ENCODE measurements at regions not wholly inside any gene's neighbourhood (a gene's known extent, or its start where the extent isn't known, plus 50 kb on each side); places are given as distances from the start of the nearest gene placed in this dataset.

GRCh38 chr3:25226747-25227146 lies 201.3 kb upstream of the RARB start:
- H3K36me3 Mint-ChIP-seq (ENCODE audit: low read depth): no peaks in the 10 kb centered on the region
- H3K9me3 Mint-ChIP-seq: no peaks in the 10 kb centered on the region
- no peak overlapping the region for H3K27ac Mint-ChIP-seq
- H3K36me3 ChIP-seq (ENCODE audit: control insufficient read depth, insufficient read depth, low read length): no peaks in the 10 kb centered on the region
- WGBS, 2 experiments (ENCODE audit: insufficient coverage in 1 of 2, insufficient read length in 1 of 2): 90% methylated on average over 1 of the region's 1 CpG; no CpG with 5 or more reads in 1 of the 2 experiments
- no peak for DNase-seq
- H3K4me3 Mint-ChIP-seq: no peak overlapping the region
- H3K27me3 Mint-ChIP-seq (ENCODE audit: insufficient read depth): no peaks in the 10 kb centered on the region
- no peaks in the 10 kb centered on the region for H3K9me3 ChIP-seq (ENCODE audit: control insufficient read depth, low read length)
- H3K4me3 ChIP-seq (ENCODE audit: low read length): no peak overlapping the region
- H3K27me3 ChIP-seq (ENCODE audit: control insufficient read depth, insufficient read depth, low read length, poor library complexity, severe bottlenecking): no peaks in the 10 kb centered on the region
- TF ChIP-seq CTCF (conservative IDR thresholded peaks at IDR 0.05): no peak
- no peak overlapping the region for H3K27ac ChIP-seq (ENCODE audit: low read depth, low read length)
- H3K4me1 Mint-ChIP-seq: peaks cover 39% of the 10 kb centered on the region
- peaks cover 12% of the 10 kb centered on the region for H3K4me1 ChIP-seq (ENCODE audit: control insufficient read depth, insufficient read depth, low read length)
- no peak overlapping the region for H3K9ac ChIP-seq (ENCODE audit: extremely low read depth, low read length, poor library complexity, severe bottlenecking)

- H3K9me3 ChIP-seq (ENCODE audit: control insufficient read depth, low read length): no peaks in the 10 kb centered on the region
- Mint-ChIP-seq H3K27ac (no peak overlapping the region), H3K9me3 (no peaks in the 10 kb centered on the region), H3K4me1 (peaks cover 42% of the 10 kb centered on the region), H3K27me3 (ENCODE audit: insufficient read depth) (no peaks in the 10 kb centered on the region), H3K4me3 (no peak overlapping the region), H3K36me3 (ENCODE audit: low read depth) (no peaks in the 10 kb centered on the region)
- no peaks in the 10 kb centered on the region for H3K36me3 ChIP-seq (ENCODE audit: control insufficient read depth, insufficient read depth, low read length)
- H3K4me3 ChIP-seq (ENCODE audit: low read length): no peak overlapping the region
- no peak overlapping the region for H3K9ac ChIP-seq (ENCODE audit: extremely low read depth, low read length, poor library complexity, severe bottlenecking)
- TF ChIP-seq CTCF (conservative IDR thresholded peaks at IDR 0.05): no peak
- WGBS, 2 experiments (ENCODE audit: insufficient coverage in 1 of 2, insufficient read length in 1 of 2): 57 to 58% methylated on average over 2 of the region's 2 CpGs
- no peak overlapping the region for H3K27ac ChIP-seq (ENCODE audit: low read depth, low read length)
- peaks cover 12% of the 10 kb centered on the region for H3K4me1 ChIP-seq (ENCODE audit: control insufficient read depth, insufficient read depth, low read length)
- no peaks in the 10 kb centered on the region for H3K27me3 ChIP-seq (ENCODE audit: control insufficient read depth, insufficient read depth, low read length, poor library complexity, severe bottlenecking)
- DNase-seq: no peak
Observed at GRCh38 chr3:25229586-25229985, 198.5 kb upstream of the RARB start.

GRCh38 chr3:25235031-25235430 lies 193.0 kb upstream of the RARB start:
- Mint-ChIP-seq H3K4me1 (peaks cover 19% of the 10 kb centered on the region), H3K4me3 (no peak overlapping the region), H3K9me3 (no peaks in the 10 kb centered on the region), H3K36me3 (ENCODE audit: low read depth) (no peaks in the 10 kb centered on the region), H3K27me3 (ENCODE audit: insufficient read depth) (no peaks in the 10 kb centered on the region), H3K27ac (no peak overlapping the region)
- Histone ChIP-seq H3K4me3 (ENCODE audit: low read length) (no peak overlapping the region), H3K27ac (ENCODE audit: low read depth, low read length) (no peak overlapping the region), H3K9ac (ENCODE audit: extremely low read depth, low read length, poor library complexity, severe bottlenecking) (no peak overlapping the region), H3K9me3 (ENCODE audit: control insufficient read depth, low read length) (no peaks in the 10 kb centered on the region), H3K27me3 (ENCODE audit: control insufficient read depth, insufficient read depth, low read length, poor library complexity, severe bottlenecking) (no peaks in the 10 kb centered on the region), H3K36me3 (ENCODE audit: control insufficient read depth, insufficient read depth, low read length) (no peaks in the 10 kb centered on the region), H3K4me1 (ENCODE audit: control insufficient read depth, insufficient read depth, low read length) (peaks cover 4% of the 10 kb centered on the region)
- DNase-seq: no peak
- WGBS, 2 experiments (ENCODE audit: insufficient coverage in 1 of 2, insufficient read length in 1 of 2): no CpG with 5 or more reads among the region's 1 CpG
- TF ChIP-seq CTCF (conservative IDR thresholded peaks at IDR 0.05): no peak

All from endodermal cell (in vitro differentiated cells).